HCT116 (cell line): ENCODE measurements at regions not wholly inside any gene's neighbourhood (a gene's known extent, or its start where the extent isn't known, plus 50 kb on each side); places are given as distances from the start of the nearest gene placed in this dataset.

Source experiments
- EGR1 ChIP-seq: IDR thresholded peaks from 2 replicates; pipeline ENCODE4 v1.6.1; 2012; ENCODE audit warnings: low read depth
- TF ChIP-seq, protein P1 (sequence below), 3 experiments: fragments of 200-600 bp in 1 of 3; sonication (generic) in 1 of 3; IDR thresholded peaks in 2 of 3; conservative IDR thresholded peaks in 1 of 3; 2 replicates each; pipeline ENCODE4 v1.5.1; 2012 to 2017; ENCODE audit warnings: low read depth in 2 of 3, low read length in 2 of 3, antibody characterized with exemption in 1 of 3, borderline replicate concordance in 1 of 3, control low read depth in 1 of 3, mild to moderate bottlenecking in 1 of 3, mixed read lengths in 1 of 3, mixed run types in 1 of 3, moderate library complexity in 1 of 3; ENCODE audit not compliant: insufficient read depth in 1 of 3

DNA sequence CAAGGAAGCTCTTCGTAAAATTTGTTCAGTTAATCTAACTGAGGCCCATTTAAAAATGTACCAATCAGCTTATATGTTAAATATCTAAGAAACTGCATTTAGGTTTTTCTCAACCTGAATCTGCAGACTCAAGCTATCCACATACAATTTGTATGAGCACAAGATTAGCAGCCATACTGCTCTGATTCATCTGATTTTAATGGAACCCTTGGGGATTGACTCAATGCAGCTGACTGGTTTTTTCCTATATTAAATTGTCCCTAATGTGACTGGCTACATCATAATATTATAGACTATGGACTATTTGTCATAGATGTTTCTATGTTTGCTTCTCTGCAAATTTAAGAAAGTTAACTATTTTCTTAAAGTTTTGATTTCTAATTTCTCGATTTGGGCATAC is 451.0 kb upstream of the TUSC1 start:
- TF ChIP-seq EGR1, result no peak
- TF ChIP-seq, protein P1, sequence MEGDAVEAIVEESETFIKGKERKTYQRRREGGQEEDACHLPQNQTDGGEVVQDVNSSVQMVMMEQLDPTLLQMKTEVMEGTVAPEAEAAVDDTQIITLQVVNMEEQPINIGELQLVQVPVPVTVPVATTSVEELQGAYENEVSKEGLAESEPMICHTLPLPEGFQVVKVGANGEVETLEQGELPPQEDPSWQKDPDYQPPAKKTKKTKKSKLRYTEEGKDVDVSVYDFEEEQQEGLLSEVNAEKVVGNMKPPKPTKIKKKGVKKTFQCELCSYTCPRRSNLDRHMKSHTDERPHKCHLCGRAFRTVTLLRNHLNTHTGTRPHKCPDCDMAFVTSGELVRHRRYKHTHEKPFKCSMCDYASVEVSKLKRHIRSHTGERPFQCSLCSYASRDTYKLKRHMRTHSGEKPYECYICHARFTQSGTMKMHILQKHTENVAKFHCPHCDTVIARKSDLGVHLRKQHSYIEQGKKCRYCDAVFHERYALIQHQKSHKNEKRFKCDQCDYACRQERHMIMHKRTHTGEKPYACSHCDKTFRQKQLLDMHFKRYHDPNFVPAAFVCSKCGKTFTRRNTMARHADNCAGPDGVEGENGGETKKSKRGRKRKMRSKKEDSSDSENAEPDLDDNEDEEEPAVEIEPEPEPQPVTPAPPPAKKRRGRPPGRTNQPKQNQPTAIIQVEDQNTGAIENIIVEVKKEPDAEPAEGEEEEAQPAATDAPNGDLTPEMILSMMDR (IDR thresholded peaks at IDR 0.05 in 2 of 3, conservative IDR thresholded peaks at IDR 0.05 in 1 of 3; ENCODE audit: borderline replicate concordance in 1 of 3, insufficient read depth in 1 of 3, low read depth in 2 of 3, low read length in 2 of 3), result no peak
